ENCODE measurements at regions not wholly inside any gene's neighbourhood (a gene's known extent, or its start where the extent isn't known, plus 50 kb on each side); places are given as distances from the start of the nearest gene placed in this dataset.

DNA sequence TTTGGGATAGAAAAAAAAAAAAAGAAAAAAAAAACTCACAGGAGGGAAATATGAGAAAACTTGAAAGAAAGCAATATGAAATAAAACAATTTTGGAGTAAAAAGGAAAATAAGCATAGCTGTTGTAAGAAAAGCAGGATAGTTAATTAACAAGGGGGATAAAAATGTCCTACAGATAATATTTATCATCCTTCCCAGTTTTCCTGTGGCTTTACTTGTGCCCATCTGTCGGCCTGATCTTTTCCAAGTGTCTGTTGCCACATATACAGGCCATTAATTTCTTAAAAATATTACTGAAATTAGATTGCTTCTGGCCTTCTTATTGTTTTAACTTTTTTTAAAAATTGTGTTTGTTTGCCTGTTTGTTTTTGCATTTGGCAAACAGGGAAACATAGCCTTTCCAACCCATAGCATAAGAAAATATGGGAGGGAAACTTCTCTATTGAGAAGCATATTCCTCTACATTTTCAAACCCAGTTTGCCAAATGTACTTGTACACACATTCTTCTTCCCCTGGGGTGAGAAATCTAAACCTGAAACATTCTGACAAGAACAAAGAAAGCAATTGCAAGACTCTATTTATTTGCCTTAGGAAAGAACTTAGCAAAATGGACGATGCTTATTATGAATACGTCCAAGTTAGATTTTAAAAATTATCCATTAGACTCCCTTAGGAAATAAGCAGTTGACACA lies 272.3 kb downstream of the CDH20 start:
- TF ChIP-seq, protein P1, sequence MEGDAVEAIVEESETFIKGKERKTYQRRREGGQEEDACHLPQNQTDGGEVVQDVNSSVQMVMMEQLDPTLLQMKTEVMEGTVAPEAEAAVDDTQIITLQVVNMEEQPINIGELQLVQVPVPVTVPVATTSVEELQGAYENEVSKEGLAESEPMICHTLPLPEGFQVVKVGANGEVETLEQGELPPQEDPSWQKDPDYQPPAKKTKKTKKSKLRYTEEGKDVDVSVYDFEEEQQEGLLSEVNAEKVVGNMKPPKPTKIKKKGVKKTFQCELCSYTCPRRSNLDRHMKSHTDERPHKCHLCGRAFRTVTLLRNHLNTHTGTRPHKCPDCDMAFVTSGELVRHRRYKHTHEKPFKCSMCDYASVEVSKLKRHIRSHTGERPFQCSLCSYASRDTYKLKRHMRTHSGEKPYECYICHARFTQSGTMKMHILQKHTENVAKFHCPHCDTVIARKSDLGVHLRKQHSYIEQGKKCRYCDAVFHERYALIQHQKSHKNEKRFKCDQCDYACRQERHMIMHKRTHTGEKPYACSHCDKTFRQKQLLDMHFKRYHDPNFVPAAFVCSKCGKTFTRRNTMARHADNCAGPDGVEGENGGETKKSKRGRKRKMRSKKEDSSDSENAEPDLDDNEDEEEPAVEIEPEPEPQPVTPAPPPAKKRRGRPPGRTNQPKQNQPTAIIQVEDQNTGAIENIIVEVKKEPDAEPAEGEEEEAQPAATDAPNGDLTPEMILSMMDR (IDR thresholded peaks at IDR 0.05; ENCODE audit: low read depth, low read length, missing input control): no peak
- TF ChIP-seq, protein P2, sequence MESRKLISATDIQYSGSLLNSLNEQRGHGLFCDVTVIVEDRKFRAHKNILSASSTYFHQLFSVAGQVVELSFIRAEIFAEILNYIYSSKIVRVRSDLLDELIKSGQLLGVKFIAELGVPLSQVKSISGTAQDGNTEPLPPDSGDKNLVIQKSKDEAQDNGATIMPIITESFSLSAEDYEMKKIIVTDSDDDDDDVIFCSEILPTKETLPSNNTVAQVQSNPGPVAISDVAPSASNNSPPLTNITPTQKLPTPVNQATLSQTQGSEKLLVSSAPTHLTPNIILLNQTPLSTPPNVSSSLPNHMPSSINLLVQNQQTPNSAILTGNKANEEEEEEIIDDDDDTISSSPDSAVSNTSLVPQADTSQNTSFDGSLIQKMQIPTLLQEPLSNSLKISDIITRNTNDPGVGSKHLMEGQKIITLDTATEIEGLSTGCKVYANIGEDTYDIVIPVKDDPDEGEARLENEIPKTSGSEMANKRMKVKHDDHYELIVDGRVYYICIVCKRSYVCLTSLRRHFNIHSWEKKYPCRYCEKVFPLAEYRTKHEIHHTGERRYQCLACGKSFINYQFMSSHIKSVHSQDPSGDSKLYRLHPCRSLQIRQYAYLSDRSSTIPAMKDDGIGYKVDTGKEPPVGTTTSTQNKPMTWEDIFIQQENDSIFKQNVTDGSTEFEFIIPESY (IDR thresholded peaks at IDR 0.05): no peak
- TF ChIP-seq SP1 (IDR thresholded peaks at IDR 0.05) (no peak), TAF1 (conservative IDR thresholded peaks at IDR 0.05) (no peak), YY1 (IDR thresholded peaks at IDR 0.05) (no peak)

Measured in liver (tissue), 3 donors.